ENCODE measurements at regions not wholly inside any gene's neighbourhood (a gene's known extent, or its start where the extent isn't known, plus 50 kb on each side); places are given as distances from the start of the nearest gene placed in this dataset.
"Not testable (repeated sequence)": the region's sequence is repeated elsewhere in the genome, so short reads cannot be mapped to it uniquely, and the experiment has no call there.

GRCh38 chr2:84286878-84287277, 172.2 kb downstream of the SUCLG1 start:
- no peak for DNase-seq

- DNase-seq, result no peak
Measured at GRCh38 chr2:84285056-84285747, 173.9 kb downstream of the SUCLG1 start.

DNA sequence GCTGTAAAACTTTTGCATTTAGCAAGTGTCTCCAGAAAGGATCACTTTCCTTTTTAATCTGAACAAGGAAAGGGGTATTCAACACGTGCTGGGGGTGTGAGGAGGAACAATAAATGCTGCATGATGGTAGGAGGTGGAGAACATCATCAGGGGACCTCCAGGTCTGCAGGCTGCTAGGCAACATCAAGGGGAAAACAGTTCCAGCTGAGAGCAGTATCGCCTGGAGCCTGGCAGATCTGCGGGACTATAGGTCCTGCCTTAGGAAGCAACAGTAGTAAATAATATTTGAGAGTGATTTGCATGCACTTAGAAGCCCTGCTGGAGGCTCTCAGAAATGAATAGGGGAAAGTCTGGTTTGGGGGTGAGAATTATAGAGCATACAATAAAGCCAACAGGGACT, 175.6 kb downstream of the SUCLG1 start:
- DNase-seq, result no peak

- DNase-seq, result no peak
Measured at GRCh38 chr2:84281510-84281909, 177.6 kb downstream of the SUCLG1 start.

DNA sequence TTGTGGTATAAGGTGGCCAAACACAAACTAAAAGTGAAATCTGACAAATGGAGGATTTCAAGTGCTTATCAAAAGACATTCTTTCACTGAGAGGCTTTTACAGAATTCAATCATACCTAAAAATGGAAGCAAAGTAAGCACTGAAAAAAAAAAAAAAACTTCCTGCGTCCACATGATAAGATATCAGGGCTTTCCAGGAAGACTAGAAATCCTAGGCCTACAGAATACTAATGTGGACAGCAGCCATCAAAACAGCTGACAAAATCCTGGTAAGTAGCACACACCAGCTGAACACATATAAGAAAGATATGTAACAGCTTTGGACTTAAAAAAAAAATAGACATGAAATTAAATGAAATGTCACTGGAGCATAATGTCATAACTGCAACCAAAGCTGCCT, 178.2 kb downstream of the SUCLG1 start:
- no peak for DNase-seq

DNA sequence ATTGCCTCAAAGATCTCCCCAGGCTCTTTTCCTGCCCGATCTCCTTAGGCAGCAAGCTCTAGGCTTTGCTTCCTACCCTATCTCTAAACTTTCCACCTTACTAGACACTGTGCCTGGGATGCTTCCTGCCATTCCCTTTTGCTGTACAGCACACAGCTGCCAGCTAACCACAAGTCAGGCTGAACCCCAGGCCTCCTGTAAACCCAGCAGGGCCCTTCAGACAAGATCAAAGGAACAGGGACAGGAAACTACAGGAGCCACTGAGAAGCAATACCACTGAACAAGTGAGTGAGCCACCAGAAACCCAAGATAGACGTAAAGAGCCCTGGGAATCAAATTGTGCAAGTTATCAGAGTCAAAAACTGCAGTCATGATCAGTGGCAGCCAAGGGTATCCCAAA, 180.7 kb downstream of the SUCLG1 start:
- no peak for DNase-seq

GRCh38 chr2:84276590-84277255, 182.4 kb downstream of the SUCLG1 start:
- no peak for DNase-seq

- no peak for DNase-seq
Measured at GRCh38 chr2:84273406-84273805, 185.7 kb downstream of the SUCLG1 start.

- DNase-seq, result no peak
Measured at GRCh38 chr2:84271977-84272376, 187.1 kb downstream of the SUCLG1 start.

- no peak for DNase-seq
Measured at GRCh38 chr2:84257831-84258230, 201.2 kb downstream of the SUCLG1 start.

DNA sequence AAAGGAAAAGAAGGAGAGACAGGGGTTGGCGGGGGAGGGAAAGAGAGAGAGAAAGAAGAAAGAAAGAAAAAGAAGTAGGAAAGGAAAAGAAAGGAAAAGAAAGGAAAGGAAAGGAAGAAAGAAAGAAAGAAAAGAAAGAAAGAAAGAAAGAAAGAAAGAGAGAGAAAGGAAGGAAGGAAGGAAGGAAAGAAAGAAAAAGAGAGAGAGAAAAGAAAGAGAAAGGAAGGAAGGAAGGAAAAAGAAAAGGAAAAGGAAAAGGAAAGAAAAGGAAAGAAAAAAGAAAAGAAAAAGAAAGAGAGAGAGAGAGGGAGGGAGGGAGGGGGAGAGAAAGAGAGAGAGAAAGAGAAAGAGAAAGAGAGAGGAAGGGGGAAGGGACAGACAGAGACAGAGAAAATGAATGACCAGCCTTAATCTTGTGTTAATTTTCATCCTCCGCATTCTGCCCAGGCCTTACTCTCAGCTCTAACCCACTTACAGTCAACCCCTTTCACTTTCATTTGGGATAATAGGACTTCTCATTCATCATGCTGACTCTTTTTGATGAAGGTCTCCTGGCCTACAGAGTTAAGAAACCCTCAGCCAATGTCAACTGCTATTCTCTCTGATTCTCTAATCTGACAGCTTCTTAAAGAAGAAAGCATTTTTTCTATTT, 207.3 kb downstream of the SUCLG1 start:
- no peak for DNase-seq

GRCh38 chr2:84249140-84249539, 209.9 kb downstream of the SUCLG1 start:
- no peak for DNase-seq

DNA sequence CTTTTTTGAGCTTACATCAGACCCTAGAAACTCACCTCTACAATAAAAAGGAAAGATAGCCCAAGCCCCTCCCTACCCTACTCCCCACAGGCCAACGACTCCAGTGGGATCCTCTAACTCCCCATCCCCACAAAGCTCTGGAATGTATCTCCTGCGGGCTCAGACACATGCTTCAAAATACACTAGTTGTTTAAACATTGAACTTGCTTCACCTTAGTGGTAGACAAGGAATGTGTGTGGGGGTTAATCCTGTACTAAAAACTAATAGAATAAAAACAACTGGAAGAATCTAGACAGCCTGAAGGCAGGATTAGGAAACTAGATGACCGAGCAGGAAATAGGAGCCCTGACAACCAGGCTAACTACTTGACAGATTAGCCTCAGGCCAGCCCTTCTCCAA, 211.5 kb downstream of the SUCLG1 start:
- DNase-seq, result no peak

DNA sequence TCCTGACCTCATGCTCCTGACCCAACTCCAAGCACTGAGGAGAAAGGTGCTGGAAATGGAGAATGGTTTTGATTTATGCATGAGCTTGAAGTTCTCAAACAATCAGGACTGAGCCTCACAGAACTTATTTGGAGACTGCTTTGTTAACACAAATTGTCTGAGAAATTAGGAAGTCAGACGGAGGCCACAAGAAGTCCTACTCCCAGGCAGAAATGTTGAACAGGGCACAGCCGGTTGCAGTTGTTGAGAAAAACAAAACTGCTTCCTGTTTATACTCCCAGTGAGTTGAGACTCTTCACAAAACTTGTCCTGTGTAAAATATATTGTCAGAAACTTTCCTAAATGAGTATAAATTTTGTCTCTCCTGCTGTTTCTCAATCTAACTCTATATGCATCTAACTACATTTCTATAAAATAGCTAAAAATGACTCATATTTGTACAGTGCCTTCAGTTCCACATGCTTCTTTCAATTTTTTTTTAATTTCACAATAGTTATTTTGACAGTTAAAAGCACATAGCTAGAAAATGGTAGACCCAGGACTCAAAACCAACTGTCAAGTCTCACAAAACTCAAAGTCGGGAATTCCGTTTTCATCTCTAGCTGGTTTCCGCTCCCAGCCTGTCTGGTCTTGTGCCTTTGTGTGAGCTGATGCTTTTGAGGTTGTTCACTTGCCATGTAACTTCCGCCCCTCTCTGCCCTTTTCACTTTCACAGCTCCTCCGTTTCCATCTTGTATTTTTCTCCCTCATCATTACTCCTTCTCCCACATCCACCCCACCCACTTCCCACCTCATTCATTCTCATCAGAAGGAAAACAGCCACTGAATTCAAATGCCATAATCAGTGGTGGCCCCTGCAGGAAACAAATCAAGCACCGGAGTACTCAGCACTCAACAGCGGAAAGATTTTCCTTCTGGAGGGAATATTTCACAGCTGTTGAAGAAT, 215.0 kb downstream of the SUCLG1 start:
- no peak for DNase-seq

GRCh38 chr2:84238907-84239306, 220.2 kb downstream of the SUCLG1 start:
- no peak for DNase-seq

DNA sequence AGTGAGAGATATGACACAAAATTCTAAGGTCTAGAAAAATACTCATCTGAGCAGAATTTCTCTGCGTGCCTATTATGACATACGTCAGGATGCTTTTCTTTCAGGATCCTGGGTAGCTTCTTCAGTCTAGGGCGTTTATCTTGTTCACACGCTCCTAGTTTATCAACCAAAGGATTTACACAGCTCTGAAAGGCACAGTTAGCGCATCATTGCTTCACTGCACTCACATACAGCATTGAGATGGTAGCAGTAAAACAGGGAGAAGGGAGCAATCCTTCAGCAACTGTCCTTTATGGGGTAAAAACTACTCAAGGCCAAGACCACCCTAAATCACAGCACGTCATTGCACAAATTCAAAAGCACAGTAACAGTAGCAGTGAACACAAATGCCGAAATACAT, 222.8 kb downstream of the SUCLG1 start:
- no peak for DNase-seq

- DNase-seq, result no peak
Measured at GRCh38 chr2:84234103-84234502, 225.0 kb downstream of the SUCLG1 start.

DNA sequence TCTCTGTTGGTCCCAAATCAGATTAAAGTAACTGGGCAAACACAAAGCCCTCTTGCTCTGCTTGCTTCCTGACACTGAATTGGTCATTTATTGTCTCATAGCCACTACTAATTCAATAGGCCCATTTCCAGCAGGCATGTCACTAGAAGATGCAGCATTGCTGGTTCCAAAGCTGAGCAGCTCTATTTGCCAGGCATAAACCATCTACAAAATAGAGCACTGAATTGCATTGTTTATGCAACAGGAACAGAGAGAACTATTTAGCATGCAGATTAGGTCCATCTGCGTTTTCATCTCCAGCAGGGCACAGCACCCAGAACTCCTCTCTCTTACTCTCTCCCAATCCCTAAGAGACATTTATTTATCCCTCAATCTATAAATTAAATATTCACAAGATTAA, 227.6 kb downstream of the SUCLG1 start:
- DNase-seq, result no peak

- no peak for DNase-seq
Measured at GRCh38 chr2:84224121-84224520, 235.0 kb downstream of the SUCLG1 start.

GRCh38 chr2:84223191-84223590, 235.9 kb downstream of the SUCLG1 start:
- DNase-seq, result no peak

DNA sequence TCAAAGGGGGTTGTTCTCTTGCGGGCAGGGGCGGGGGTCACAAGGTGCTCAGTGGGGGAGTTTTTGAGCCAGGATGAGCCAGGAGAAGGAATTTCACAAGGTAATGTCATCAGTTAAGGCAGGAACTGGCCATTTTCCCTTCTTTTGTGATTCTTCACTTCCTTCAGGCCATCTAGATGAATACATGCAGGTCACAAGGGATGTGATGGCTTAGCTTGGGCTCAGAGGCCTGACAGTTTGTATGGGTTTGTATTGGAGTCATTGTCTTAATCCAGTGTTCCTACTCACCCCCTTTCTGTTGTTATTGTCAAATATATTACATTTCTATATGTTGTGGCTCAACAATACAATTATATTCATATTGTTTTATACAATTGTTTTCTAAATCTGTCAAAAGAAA, 238.0 kb downstream of the SUCLG1 start:
- not testable (repeated sequence) for DNase-seq

GRCh38 chr2:84217456-84217855, 241.6 kb downstream of the SUCLG1 start:
- no peak for DNase-seq

- no peak for DNase-seq
Measured at GRCh38 chr2:84214455-84214854, 244.6 kb downstream of the SUCLG1 start.
